Esophagus squamous epithelium (tissue), 4 donors: ENCODE measurements at regions not wholly inside any gene's neighbourhood (a gene's known extent, or its start where the extent isn't known, plus 50 kb on each side); places are given as distances from the start of the nearest gene placed in this dataset.

Experiments
- CTCF ChIP-seq, 6 experiments: fragments of 450-650 bp in 4 of 6; fragments of 200-600 bp in 2 of 6; sonication (generic) in 2 of 6; IDR thresholded peaks; one replicate each; pipeline ENCODE4 v1.5.1; 2016 to 2019; ENCODE audit warnings: antibody characterized with exemption in 6 of 6, mild to moderate bottlenecking in 4 of 6, moderate library complexity in 4 of 6
- POLR2A ChIP-seq, 4 donors: fragments of 450-650 bp; IDR thresholded peaks; one replicate each; pipeline ENCODE4 v1.6.1; 2017; ENCODE audit warnings: antibody characterized with exemption in 4 of 4, mild to moderate bottlenecking in 4 of 4, moderate library complexity in 3 of 4

- TF ChIP-seq CTCF (IDR thresholded peaks at IDR 0.05) = no peak
- no peak for TF ChIP-seq POLR2A (IDR thresholded peaks at IDR 0.05)
Observed at GRCh38 chrX:142295190-142295589, 90.1 kb upstream of the MAGEC2 start.
